Pancreas (tissue), 10 donors: ENCODE measurements at regions not wholly inside any gene's neighbourhood (a gene's known extent, or its start where the extent isn't known, plus 50 kb on each side); places are given as distances from the start of the nearest gene placed in this dataset.

Source experiments
- ATAC-seq, 4 donors: fragments of 200-7000 bp; cut with Tn5 transposase; one replicate each; pipeline versions ENCODE4 v1.8.0 to v1.9.1; 2020; ENCODE audit warnings: mild to moderate bottlenecking in 4 of 4, moderate library complexity in 4 of 4
- DNase-seq, 6 donors: peaks; one replicate each; pipeline ENCODE4 v3.0.0-alpha.2; 2020
- FAIRE-seq: peaks from 2 replicates; lab custom pipeline; 2012; peaks lifted over from hg19 to GRCh38; lab: Jason Lieb, UNC
- H3K27ac ChIP-seq, 4 donors: fragments of 200-600 bp; sonication (generic); 1 replicate in 3 of 4; 2 replicates in 1 of 4; pipeline versions ENCODE4 v1.5.0 to v1.8.0; 2020
- H3K27me3 ChIP-seq, 4 donors: fragments of 200-600 bp; one replicate each; pipeline ENCODE4 v1.8.0; 2021
- H3K36me3 ChIP-seq, 3 donors: fragments of 200-600 bp; sonication (generic) in 1 of 3; one replicate each; pipeline versions ENCODE4 v1.5.0 to v1.8.0; 2020 to 2021
- H3K4me1 ChIP-seq, 3 donors: fragments of 200-600 bp; one replicate each; pipeline ENCODE4 v1.8.0; 2021
- H3K4me3 ChIP-seq, 4 donors: fragments of 200-600 bp; sonication (generic) in 2 of 4; one replicate each; pipeline versions ENCODE4 v1.5.0 to v1.8.0; 2020 to 2021
- H3K9me3 ChIP-seq, 4 donors: fragments of 200-600 bp; one replicate each; pipeline ENCODE4 v1.8.0; 2021
- WGBS, 2 donors: extraction: QIAGEN DNeasy Blood & Tissue Kit; methylation state at CpG; one replicate each; pipeline ENCODE4 v1.1.7; 2013; 5-methylcytosine and 5-hydroxymethylcytosine counted together
- intact Hi-C, 3 donors: fragments of 100-400 bp; cut with DNase I; formaldehyde crosslinking; loops; one replicate each; pipeline versions ENCODE4 v1.11.1 to v1.14.2; 2022
- TF ChIP-seq, protein P1 (sequence below), 4 donors: fragments of 200-600 bp; sonication (generic) in 3 of 4; IDR thresholded peaks; one replicate each; pipeline versions ENCODE4 v1.5.0 to v1.8.0; 2021; ENCODE audit warnings: antibody characterized with exemption in 4 of 4
- donor health status: healthy with polysubstance abuse.
- donor health status: DM: no; HTN: no; CAD: no; lungs with moderate emphysema.
- donor health status: DM: no; HTN: no; CAD: no.
- donor health status: control.
- donor health status: control.
- donor health status: Bipolar disorder and iron deficiency.
- donor health status: DM: yes; HTN: yes; CAD: no.
- donor health status: DM: no; HTN: no; CAD: no.
- donor health status: DM: no; HTN: no; CAD: no.
- donor health status: DM: yes; HTN: yes; CAD: no.

DNA sequence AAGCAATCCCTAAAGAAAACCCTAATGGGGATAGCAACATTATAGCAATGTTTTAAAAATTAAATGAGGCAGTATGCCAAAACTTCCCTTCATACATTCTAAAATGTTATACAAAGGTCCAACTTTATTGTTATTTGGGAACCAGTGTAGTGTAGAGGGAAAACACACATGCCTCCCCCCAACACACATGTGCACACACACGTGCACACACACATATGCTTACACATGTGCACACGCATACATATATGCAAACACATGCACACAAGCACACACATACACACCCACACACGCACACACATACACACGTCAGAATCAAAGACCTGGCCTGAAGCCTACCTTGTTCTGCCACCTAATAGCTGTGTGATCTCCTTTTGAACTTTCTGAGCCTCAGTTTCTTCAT is 83.3 kb downstream of the SCN11A start:
- TF ChIP-seq, protein P1, sequence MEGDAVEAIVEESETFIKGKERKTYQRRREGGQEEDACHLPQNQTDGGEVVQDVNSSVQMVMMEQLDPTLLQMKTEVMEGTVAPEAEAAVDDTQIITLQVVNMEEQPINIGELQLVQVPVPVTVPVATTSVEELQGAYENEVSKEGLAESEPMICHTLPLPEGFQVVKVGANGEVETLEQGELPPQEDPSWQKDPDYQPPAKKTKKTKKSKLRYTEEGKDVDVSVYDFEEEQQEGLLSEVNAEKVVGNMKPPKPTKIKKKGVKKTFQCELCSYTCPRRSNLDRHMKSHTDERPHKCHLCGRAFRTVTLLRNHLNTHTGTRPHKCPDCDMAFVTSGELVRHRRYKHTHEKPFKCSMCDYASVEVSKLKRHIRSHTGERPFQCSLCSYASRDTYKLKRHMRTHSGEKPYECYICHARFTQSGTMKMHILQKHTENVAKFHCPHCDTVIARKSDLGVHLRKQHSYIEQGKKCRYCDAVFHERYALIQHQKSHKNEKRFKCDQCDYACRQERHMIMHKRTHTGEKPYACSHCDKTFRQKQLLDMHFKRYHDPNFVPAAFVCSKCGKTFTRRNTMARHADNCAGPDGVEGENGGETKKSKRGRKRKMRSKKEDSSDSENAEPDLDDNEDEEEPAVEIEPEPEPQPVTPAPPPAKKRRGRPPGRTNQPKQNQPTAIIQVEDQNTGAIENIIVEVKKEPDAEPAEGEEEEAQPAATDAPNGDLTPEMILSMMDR (IDR thresholded peaks at IDR 0.05), result no peak
- intact Hi-C loops, result no loop called here
- Histone ChIP-seq H3K27me3 (no peaks in the 10 kb centered on the region), H3K36me3 (no peaks in the 10 kb centered on the region), H3K27ac (no peak overlapping the region), H3K4me3 (no peak overlapping the region), H3K4me1 (no peaks in the 10 kb centered on the region), H3K9me3 (no peaks in the 10 kb centered on the region)
- ATAC-seq (no peak), FAIRE-seq (no peak), DNase-seq (no peak)
- WGBS, 2 donors, result 71 to 83% methylated on average over 4 of the region's 4 CpGs

DNA sequence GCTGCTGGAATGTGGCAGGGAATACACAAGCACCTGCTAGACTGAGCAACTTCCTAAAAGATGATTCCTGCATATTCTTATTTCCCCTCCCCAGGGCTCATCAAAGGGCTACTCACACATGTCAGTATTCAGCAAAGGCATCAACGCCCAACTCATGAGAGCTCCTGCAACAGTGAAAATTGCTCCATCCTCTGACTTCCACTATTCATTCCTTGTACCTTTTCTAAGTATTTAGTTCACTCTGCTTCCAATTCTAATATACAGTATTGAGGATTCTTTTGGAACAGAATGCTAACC is 84.1 kb downstream of the SCN11A start:
- 50 to 56% methylated on average over 1 of the region's 1 CpG for WGBS, 2 donors
- DNase-seq, result no peak
- Histone ChIP-seq H3K4me1 (no peaks in the 10 kb centered on the region), H3K27me3 (no peaks in the 10 kb centered on the region), H3K9me3 (no peaks in the 10 kb centered on the region), H3K27ac (no peak overlapping the region), H3K36me3 (no peaks in the 10 kb centered on the region), H3K4me3 (no peak overlapping the region)
- FAIRE-seq, result no peak
- intact Hi-C loops, result no loop called here
- TF ChIP-seq, protein P1 (IDR thresholded peaks at IDR 0.05), result no peak
- no peak for ATAC-seq

DNA sequence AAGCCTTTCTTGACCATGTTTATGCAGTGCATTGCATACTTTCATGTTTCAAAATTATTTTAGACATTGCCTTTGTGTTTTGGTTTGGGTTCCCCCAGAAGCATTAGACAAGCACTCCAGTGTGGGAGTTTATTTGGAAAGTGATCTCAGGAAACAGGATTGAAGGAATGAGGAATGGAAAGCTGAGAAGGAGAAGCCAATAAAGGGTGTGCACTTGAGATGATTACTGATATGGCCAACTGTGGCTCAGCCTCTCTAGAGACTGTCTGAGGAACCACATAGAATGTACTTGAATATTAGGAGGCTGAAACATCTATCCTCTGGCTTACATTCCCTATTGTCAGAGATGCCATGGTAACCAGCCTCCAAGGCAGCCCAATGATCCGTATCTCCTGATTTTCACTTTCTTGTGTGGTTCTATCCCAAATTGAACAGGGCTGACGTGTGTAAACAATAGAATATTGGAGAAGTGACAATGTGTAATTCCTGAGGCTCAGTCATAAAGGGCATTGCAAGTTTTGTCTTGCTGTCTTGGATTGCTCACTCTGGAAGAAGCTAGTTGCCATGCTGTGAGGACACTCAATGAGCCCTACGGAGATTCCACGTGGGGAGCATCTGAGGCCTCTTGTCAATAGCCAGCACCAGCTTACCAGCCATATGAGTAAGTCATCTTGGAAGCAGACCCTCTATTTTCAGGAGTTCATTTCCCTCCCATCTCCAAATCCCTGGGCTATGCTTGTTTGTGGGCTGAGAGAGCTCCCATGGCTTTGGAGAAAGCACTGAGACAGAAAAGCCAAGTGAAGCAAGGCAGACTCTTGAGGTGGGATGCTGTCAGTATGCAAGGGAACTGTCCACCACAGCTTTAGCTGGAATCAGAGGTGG is 84.7 kb downstream of the SCN11A start:
- no peaks in the 10 kb centered on the region for H3K4me1 ChIP-seq
- H3K27me3 ChIP-seq, result no peaks in the 10 kb centered on the region
- intact Hi-C loops, result no loop called here
- no peak overlapping the region for H3K27ac ChIP-seq
- ATAC-seq (no peak), DNase-seq (no peak), FAIRE-seq (no peak)
- TF ChIP-seq, protein P1 (IDR thresholded peaks at IDR 0.05), result no peak
- no peak overlapping the region for H3K4me3 ChIP-seq
- no peaks in the 10 kb centered on the region for H3K9me3 ChIP-seq
- H3K36me3 ChIP-seq, result no peaks in the 10 kb centered on the region
- 71 to 78% methylated on average over 4 of the region's 4 CpGs for WGBS, 2 donors

DNA sequence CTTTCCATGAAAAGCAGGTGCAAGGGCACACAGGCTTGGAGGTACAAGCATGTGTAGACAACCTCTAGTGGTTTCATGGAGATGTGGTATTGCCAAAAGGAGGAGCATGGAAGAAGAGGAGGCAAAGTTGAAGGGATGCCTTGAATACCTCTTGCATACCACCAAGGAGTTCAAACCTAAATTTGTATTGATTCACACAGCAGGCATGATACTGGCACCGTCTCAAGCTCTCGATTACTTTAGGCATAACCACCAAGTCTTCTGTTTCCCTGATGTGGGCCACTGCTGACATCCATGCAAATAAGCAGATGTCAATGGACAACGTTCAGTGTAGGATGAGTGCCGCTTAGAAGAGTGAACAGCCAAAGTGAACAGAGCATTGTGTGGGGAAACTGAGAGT is 87.1 kb downstream of the SCN11A start:
- no peak overlapping the region for H3K4me3 ChIP-seq
- DNase-seq, result no peak
- no peak for ATAC-seq
- FAIRE-seq, result no peak
- WGBS, 2 donors, result 70 to 74% methylated on average over 4 of the region's 4 CpGs
- H3K4me1 ChIP-seq, result peaks cover 0 to 6% (median 5%) of the 10 kb centered on the region in 3 donors
- no peaks in the 10 kb centered on the region for H3K36me3 ChIP-seq
- no peak overlapping the region for H3K27ac ChIP-seq
- intact Hi-C loops, result no loop called here
- no peaks in the 10 kb centered on the region for H3K27me3 ChIP-seq
- TF ChIP-seq, protein P1 (IDR thresholded peaks at IDR 0.05), result no peak
- no peaks in the 10 kb centered on the region for H3K9me3 ChIP-seq

DNA sequence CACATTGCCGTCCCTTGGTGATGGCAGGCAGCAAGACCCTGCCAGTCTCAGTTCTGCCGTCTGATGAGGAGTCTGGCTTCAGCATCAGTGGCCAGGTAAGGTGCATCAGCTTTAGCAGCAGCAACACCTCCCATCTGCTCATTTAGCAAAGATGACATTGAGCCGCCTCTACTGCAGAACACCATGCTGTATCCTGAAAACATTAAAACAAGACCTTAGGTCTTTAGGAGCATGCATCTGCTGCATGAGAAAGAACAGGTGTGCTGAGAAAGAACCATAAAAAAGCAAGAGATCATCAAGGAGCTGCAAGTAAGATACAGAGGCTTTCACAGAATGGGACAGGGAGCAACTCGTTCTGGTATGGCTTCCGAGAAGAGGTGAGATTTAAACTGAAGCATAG is 87.5 kb downstream of the SCN11A start:
- no peak for DNase-seq

More for the DNA sequence above, 87.5 kb downstream of the SCN11A start:
- no peak overlapping the region for H3K4me3 ChIP-seq
- intact Hi-C loops, result no loop called here
- no peak overlapping the region for H3K27ac ChIP-seq
- no peaks in the 10 kb centered on the region for H3K36me3 ChIP-seq
- H3K9me3 ChIP-seq, result no peaks in the 10 kb centered on the region
- no peak for ATAC-seq
- no peaks in the 10 kb centered on the region for H3K27me3 ChIP-seq
- WGBS, 2 donors, result 80 to 86% methylated on average over 5 of the region's 5 CpGs
- peaks cover 0 to 6% (median 5%) of the 10 kb centered on the region in 3 donors for H3K4me1 ChIP-seq
- FAIRE-seq, result no peak
- TF ChIP-seq, protein P1 (IDR thresholded peaks at IDR 0.05), result no peak
